ENCODE measurements at regions not wholly inside any gene's neighbourhood (a gene's known extent, or its start where the extent isn't known, plus 50 kb on each side); places are given as distances from the start of the nearest gene placed in this dataset.

DNA sequence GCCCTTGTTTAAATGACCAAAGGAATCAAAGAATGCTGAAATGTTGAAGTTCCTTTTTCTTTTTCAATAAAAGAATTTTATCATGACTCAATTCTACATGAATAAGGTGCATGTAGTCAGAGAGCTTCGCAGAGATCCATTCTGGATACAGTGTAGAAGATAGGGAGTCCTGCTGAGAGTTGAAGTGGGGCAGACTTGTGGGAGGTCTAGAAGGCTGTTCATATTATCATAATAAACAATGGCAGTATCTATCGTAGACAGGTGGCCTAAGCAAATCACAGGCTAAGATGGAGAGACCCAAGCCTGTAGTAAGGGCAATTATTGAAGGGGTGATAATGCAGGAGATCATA is 1322.0 kb upstream of the CELF4 start:
- Histone ChIP-seq H3K9ac (ENCODE audit: low read depth in 1 of 2, low read length in 2 of 2) (no peak overlapping the region), H3K4me1 (ENCODE audit: control insufficient read depth in 4 of 4, insufficient read depth in 4 of 4, low read length in 3 of 4) (no peaks in the 10 kb centered on the region), H3K27me3 (ENCODE audit: control insufficient read depth in 4 of 4, insufficient read depth in 4 of 4, low read length in 3 of 4) (no peaks in the 10 kb centered on the region), H3K9me3 (ENCODE audit: control insufficient read depth in 4 of 4, low read length in 3 of 4) (no peaks in the 10 kb centered on the region), H3K4me3 (ENCODE audit: low read depth in 1 of 3, low read length in 3 of 3) (no peak overlapping the region), H3K36me3 (ENCODE audit: control insufficient read depth in 4 of 4, insufficient read depth in 3 of 4, low read depth in 1 of 4, low read length in 3 of 4) (no peaks in the 10 kb centered on the region), H3K27ac (ENCODE audit: low read depth in 1 of 2, low read length in 2 of 2) (no peak overlapping the region)
- DNase-seq (ENCODE audit: low spot score), result no peak
- WGBS, result 78% methylated on average over 2 of the region's 2 CpGs
- TF ChIP-seq HNF4G (IDR thresholded peaks at IDR 0.05) (no peak), TAF1 (conservative IDR thresholded peaks at IDR 0.05) (no peak), GABPA (IDR thresholded peaks at IDR 0.05 in 1 of 2, conservative IDR thresholded peaks at IDR 0.05 in 1 of 2) (no peak), JUND (IDR thresholded peaks at IDR 0.05) (no peak)
- TF ChIP-seq, protein P1, sequence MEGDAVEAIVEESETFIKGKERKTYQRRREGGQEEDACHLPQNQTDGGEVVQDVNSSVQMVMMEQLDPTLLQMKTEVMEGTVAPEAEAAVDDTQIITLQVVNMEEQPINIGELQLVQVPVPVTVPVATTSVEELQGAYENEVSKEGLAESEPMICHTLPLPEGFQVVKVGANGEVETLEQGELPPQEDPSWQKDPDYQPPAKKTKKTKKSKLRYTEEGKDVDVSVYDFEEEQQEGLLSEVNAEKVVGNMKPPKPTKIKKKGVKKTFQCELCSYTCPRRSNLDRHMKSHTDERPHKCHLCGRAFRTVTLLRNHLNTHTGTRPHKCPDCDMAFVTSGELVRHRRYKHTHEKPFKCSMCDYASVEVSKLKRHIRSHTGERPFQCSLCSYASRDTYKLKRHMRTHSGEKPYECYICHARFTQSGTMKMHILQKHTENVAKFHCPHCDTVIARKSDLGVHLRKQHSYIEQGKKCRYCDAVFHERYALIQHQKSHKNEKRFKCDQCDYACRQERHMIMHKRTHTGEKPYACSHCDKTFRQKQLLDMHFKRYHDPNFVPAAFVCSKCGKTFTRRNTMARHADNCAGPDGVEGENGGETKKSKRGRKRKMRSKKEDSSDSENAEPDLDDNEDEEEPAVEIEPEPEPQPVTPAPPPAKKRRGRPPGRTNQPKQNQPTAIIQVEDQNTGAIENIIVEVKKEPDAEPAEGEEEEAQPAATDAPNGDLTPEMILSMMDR (IDR thresholded peaks at IDR 0.05; ENCODE audit: low read depth, low read length, missing input control), result no peak
- TF ChIP-seq, protein P2, sequence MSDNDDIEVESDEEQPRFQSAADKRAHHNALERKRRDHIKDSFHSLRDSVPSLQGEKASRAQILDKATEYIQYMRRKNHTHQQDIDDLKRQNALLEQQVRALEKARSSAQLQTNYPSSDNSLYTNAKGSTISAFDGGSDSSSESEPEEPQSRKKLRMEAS (IDR thresholded peaks at IDR 0.05), result no peak
- TF ChIP-seq, protein P3, sequence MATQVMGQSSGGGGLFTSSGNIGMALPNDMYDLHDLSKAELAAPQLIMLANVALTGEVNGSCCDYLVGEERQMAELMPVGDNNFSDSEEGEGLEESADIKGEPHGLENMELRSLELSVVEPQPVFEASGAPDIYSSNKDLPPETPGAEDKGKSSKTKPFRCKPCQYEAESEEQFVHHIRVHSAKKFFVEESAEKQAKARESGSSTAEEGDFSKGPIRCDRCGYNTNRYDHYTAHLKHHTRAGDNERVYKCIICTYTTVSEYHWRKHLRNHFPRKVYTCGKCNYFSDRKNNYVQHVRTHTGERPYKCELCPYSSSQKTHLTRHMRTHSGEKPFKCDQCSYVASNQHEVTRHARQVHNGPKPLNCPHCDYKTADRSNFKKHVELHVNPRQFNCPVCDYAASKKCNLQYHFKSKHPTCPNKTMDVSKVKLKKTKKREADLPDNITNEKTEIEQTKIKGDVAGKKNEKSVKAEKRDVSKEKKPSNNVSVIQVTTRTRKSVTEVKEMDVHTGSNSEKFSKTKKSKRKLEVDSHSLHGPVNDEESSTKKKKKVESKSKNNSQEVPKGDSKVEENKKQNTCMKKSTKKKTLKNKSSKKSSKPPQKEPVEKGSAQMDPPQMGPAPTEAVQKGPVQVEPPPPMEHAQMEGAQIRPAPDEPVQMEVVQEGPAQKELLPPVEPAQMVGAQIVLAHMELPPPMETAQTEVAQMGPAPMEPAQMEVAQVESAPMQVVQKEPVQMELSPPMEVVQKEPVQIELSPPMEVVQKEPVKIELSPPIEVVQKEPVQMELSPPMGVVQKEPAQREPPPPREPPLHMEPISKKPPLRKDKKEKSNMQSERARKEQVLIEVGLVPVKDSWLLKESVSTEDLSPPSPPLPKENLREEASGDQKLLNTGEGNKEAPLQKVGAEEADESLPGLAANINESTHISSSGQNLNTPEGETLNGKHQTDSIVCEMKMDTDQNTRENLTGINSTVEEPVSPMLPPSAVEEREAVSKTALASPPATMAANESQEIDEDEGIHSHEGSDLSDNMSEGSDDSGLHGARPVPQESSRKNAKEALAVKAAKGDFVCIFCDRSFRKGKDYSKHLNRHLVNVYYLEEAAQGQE (IDR thresholded peaks at IDR 0.05), result no peak

DNA sequence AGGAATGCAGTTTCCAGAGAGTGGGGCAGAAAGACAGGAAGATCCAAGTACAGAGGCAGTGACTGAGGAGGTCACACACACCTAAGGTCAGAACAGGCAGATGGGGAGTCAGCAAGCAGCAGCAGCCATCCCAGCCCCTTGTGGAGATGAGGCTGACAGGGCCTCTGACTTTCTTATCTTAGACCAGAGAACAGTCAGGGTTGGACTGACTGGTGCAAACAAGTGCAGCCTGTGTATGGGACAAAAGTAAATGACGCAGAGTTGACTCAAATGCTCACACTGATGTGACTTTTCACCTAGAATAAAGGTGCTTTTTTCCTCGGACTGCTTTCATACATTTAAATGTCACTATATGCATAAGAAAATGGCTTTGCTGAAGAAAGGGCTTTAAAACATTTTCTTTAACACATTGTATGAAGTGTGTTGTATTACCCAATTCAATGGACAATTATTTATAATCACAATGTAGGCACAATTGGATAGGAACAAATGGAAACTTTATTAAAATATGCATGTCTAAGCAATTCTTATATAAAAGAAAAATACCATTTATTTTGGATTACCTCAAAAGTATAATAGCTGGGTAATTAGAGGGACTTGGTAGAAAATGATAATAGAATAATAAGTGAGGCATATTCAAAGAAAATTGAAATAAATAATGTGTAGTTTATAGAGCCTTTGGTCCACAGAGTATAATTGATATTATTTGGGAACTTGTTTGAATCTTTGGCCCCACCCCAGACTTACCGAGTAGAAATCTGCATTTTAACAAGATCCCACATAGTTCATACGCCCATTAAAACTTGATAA is 1321.5 kb upstream of the CELF4 start:
- no peaks in the 10 kb centered on the region for H3K4me1 ChIP-seq (ENCODE audit: control insufficient read depth in 4 of 4, insufficient read depth in 4 of 4, low read length in 3 of 4)
- 60% methylated on average over 4 of the region's 4 CpGs for WGBS
- no peaks in the 10 kb centered on the region for H3K36me3 ChIP-seq (ENCODE audit: control insufficient read depth in 4 of 4, insufficient read depth in 3 of 4, low read depth in 1 of 4, low read length in 3 of 4)
- H3K27ac ChIP-seq (ENCODE audit: low read depth in 1 of 2, low read length in 2 of 2), result no peak overlapping the region
- H3K4me3 ChIP-seq (ENCODE audit: low read depth in 1 of 3, low read length in 3 of 3), result no peak overlapping the region
- H3K27me3 ChIP-seq (ENCODE audit: control insufficient read depth in 4 of 4, insufficient read depth in 4 of 4, low read length in 3 of 4), result no peaks in the 10 kb centered on the region
- DNase-seq (ENCODE audit: low spot score), result no peak
- no peak overlapping the region for H3K9ac ChIP-seq (ENCODE audit: low read depth in 1 of 2, low read length in 2 of 2)
- H3K9me3 ChIP-seq (ENCODE audit: control insufficient read depth in 4 of 4, low read length in 3 of 4), result no peaks in the 10 kb centered on the region
- TF ChIP-seq, protein P3 (IDR thresholded peaks at IDR 0.05), result no peak
- TF ChIP-seq FOXA2 (IDR thresholded peaks at IDR 0.05) (no peak), RAD21 (IDR thresholded peaks at IDR 0.05) (no peak), SP1 (IDR thresholded peaks at IDR 0.05) (no peak), EGR1 (IDR thresholded peaks at IDR 0.05; ENCODE audit: low read depth in 2 of 2) (no peak), NR2F2 (IDR thresholded peaks at IDR 0.05) (no peak), HNF4G (IDR thresholded peaks at IDR 0.05) (no peak), RXRA (IDR thresholded peaks at IDR 0.05) (no peak), TAF1 (conservative IDR thresholded peaks at IDR 0.05) (no peak), HNF4A (conservative IDR thresholded peaks at IDR 0.05) (no peak), GABPA (IDR thresholded peaks at IDR 0.05 in 1 of 2, conservative IDR thresholded peaks at IDR 0.05 in 1 of 2) (no peak)
- TF ChIP-seq, protein P1 (IDR thresholded peaks at IDR 0.05; ENCODE audit: low read depth, low read length, missing input control), result no peak
- TF ChIP-seq, protein P4, sequence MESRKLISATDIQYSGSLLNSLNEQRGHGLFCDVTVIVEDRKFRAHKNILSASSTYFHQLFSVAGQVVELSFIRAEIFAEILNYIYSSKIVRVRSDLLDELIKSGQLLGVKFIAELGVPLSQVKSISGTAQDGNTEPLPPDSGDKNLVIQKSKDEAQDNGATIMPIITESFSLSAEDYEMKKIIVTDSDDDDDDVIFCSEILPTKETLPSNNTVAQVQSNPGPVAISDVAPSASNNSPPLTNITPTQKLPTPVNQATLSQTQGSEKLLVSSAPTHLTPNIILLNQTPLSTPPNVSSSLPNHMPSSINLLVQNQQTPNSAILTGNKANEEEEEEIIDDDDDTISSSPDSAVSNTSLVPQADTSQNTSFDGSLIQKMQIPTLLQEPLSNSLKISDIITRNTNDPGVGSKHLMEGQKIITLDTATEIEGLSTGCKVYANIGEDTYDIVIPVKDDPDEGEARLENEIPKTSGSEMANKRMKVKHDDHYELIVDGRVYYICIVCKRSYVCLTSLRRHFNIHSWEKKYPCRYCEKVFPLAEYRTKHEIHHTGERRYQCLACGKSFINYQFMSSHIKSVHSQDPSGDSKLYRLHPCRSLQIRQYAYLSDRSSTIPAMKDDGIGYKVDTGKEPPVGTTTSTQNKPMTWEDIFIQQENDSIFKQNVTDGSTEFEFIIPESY (IDR thresholded peaks at IDR 0.05), result no peak
- TF ChIP-seq, protein P5, sequence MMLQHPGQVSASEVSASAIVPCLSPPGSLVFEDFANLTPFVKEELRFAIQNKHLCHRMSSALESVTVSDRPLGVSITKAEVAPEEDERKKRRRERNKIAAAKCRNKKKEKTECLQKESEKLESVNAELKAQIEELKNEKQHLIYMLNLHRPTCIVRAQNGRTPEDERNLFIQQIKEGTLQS (IDR thresholded peaks at IDR 0.05), result no peak
- TF ChIP-seq, protein P2 (IDR thresholded peaks at IDR 0.05), result no peak

Measured in liver (tissue), 8 donors.